ENCODE measurements at regions not wholly inside any gene's neighbourhood (a gene's known extent, or its start where the extent isn't known, plus 50 kb on each side); places are given as distances from the start of the nearest gene placed in this dataset.

GRCh38 chr4:4746444-4746843, 113.0 kb upstream of the MSX1 start:
- TF ChIP-seq CTCF (IDR thresholded peaks at IDR 0.05), result no peak
- TF ChIP-seq POLR2A (IDR thresholded peaks at IDR 0.05), result no peak

All from body of pancreas (tissue), 4 donors.